Neutrophil (primary cell): ENCODE measurements at regions not wholly inside any gene's neighbourhood (a gene's known extent, or its start where the extent isn't known, plus 50 kb on each side); places are given as distances from the start of the nearest gene placed in this dataset.

Experiments
- H3K27ac ChIP-seq: fragments of 200-600 bp; sonication (generic); 2 replicates; pipeline ENCODE4 v1.5.1; 2016; ENCODE audit warnings: mild to moderate bottlenecking, moderate library complexity
- H3K27me3 ChIP-seq: fragments of 200-600 bp; sonication (generic); 2 replicates; pipeline ENCODE4 v1.6.0; 2016; ENCODE audit warnings: mild to moderate bottlenecking
- H3K36me3 ChIP-seq: fragments of 200-600 bp; sonication (generic); 2 replicates; pipeline ENCODE4 v1.5.1; 2017
- H3K4me1 ChIP-seq, 2 experiments: fragments of 200-600 bp in 1 of 2; sonication (generic) in 1 of 2; 1 replicate in 1 of 2; 2 replicates in 1 of 2; pipeline versions ENCODE4 v1.5.1 to v1.6.1; 2013 to 2016; ENCODE audit warnings: low read depth in 1 of 2, low read length in 1 of 2, mild to moderate bottlenecking in 1 of 2, moderate library complexity in 1 of 2; ENCODE audit not compliant: control insufficient read depth in 1 of 2, insufficient read depth in 1 of 2
- H3K4me3 ChIP-seq, 2 experiments: fragments of 200-600 bp in 1 of 2; sonication (generic) in 1 of 2; 1 replicate in 1 of 2; 2 replicates in 1 of 2; pipeline ENCODE4 v1.5.1; 2013 to 2016; ENCODE audit warnings: low read depth in 1 of 2, low read length in 1 of 2, mild to moderate bottlenecking in 1 of 2, moderate library complexity in 1 of 2
- H3K9me3 ChIP-seq: fragments of 200-600 bp; sonication (generic); 2 replicates; pipeline ENCODE4 v1.5.1; 2016
- CTCF ChIP-seq: fragments of 200-600 bp; sonication (generic); IDR thresholded peaks from 2 replicates; pipeline ENCODE4 v1.5.1; 2016; ENCODE audit warnings: antibody characterized with exemption

GRCh38 chr5:158170534-158170933, 311.6 kb upstream of the CLINT1 start:
- no peak overlapping the region for H3K27ac ChIP-seq
- no peak overlapping the region for H3K4me3 ChIP-seq
- H3K4me1 ChIP-seq = peaks cover 7 to 15% of the 10 kb centered on the region in 2 experiments
- H3K9me3 ChIP-seq = no peaks in the 10 kb centered on the region
- TF ChIP-seq CTCF = no peak
- no peaks in the 10 kb centered on the region for H3K27me3 ChIP-seq
- H3K36me3 ChIP-seq = no peaks in the 10 kb centered on the region

GRCh38 chr5:158170060-158170459, 311.1 kb upstream of the CLINT1 start:
- no peak overlapping the region for H3K4me3 ChIP-seq
- no peak for TF ChIP-seq CTCF
- no peak overlapping the region for H3K27ac ChIP-seq
- H3K9me3 ChIP-seq = no peaks in the 10 kb centered on the region
- H3K4me1 ChIP-seq = peaks cover 10 to 18% of the 10 kb centered on the region in 2 experiments
- no peaks in the 10 kb centered on the region for H3K27me3 ChIP-seq
- no peaks in the 10 kb centered on the region for H3K36me3 ChIP-seq

GRCh38 chr5:158166424-158166823, 307.5 kb upstream of the CLINT1 start:
- Histone ChIP-seq H3K27ac (no peak overlapping the region), H3K4me1 (peaks cover 32 to 52% of the 10 kb centered on the region in 2 experiments), H3K9me3 (no peaks in the 10 kb centered on the region), H3K36me3 (no peaks in the 10 kb centered on the region), H3K27me3 (no peaks in the 10 kb centered on the region), H3K4me3 (no peak overlapping the region)
- no peak for TF ChIP-seq CTCF

GRCh38 chr5:158165647-158166046, 306.7 kb upstream of the CLINT1 start:
- no peaks in the 10 kb centered on the region for H3K9me3 ChIP-seq
- no peak overlapping the region for H3K27ac ChIP-seq
- H3K27me3 ChIP-seq = no peaks in the 10 kb centered on the region
- no peaks in the 10 kb centered on the region for H3K36me3 ChIP-seq
- H3K4me3 ChIP-seq = no peak overlapping the region
- no peak for TF ChIP-seq CTCF
- H3K4me1 ChIP-seq = peaks cover 29 to 48% of the 10 kb centered on the region in 2 experiments

GRCh38 chr5:158164296-158165047, 305.5 kb upstream of the CLINT1 start:
- peak overlapping the region; percentile 48 for H3K27ac ChIP-seq
- H3K27me3 ChIP-seq = no peaks in the 10 kb centered on the region
- TF ChIP-seq CTCF = no peak
- H3K4me1 ChIP-seq = peaks cover 33 to 53% of the 10 kb centered on the region in 2 experiments
- H3K4me3 ChIP-seq = no peak overlapping the region
- no peaks in the 10 kb centered on the region for H3K9me3 ChIP-seq
- no peaks in the 10 kb centered on the region for H3K36me3 ChIP-seq
